NCI-H1930 (cell line): ENCODE measurements at regions not wholly inside any gene's neighbourhood (a gene's known extent, or its start where the extent isn't known, plus 50 kb on each side); places are given as distances from the start of the nearest gene placed in this dataset.

ENCODE experiments used
- DNase-seq, 2 experiments: peaks; one replicate each; lab custom pipeline; 2025; lab: John Stamatoyannopoulos, UW

DNA sequence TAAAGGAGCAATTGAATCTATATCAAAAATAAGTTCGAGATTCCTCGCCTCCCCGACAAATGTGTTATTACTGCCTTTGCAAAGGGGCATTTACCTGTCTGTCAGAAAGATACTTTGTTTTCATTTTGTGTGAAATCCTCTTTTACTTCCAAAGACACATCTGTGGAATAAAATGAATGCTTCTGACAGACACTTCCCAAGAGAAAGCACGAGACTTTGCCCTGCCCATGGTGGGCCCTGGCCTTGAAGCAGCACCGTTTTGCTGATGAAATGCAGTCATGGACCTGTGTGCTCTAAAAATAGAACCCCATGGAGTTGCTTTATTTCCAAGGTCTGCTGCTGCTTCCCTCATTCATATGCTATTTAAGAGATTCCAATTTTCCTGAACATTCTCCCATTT is 85.9 kb upstream of the USP47 start:
- DNase-seq = no peak

DNA sequence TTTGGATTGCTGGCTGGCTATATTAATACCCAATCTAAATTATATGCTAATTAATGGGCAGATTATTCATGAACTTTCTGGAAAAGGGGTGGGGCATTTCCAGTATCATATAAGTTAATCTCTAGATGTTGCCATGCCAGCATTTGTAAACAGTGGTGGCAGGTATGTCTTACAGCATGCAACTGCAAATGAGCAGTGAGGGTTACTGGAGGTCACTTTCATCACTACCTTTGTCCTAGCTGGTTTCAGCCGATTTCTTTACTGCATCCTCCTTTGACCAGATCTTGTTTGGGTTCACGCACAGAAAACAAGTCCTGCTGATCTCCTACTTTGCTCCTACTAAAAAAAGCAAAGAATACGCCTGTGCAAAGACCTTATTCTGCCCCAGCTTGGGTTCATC is 89.1 kb upstream of the USP47 start:
- no peak for DNase-seq

DNA sequence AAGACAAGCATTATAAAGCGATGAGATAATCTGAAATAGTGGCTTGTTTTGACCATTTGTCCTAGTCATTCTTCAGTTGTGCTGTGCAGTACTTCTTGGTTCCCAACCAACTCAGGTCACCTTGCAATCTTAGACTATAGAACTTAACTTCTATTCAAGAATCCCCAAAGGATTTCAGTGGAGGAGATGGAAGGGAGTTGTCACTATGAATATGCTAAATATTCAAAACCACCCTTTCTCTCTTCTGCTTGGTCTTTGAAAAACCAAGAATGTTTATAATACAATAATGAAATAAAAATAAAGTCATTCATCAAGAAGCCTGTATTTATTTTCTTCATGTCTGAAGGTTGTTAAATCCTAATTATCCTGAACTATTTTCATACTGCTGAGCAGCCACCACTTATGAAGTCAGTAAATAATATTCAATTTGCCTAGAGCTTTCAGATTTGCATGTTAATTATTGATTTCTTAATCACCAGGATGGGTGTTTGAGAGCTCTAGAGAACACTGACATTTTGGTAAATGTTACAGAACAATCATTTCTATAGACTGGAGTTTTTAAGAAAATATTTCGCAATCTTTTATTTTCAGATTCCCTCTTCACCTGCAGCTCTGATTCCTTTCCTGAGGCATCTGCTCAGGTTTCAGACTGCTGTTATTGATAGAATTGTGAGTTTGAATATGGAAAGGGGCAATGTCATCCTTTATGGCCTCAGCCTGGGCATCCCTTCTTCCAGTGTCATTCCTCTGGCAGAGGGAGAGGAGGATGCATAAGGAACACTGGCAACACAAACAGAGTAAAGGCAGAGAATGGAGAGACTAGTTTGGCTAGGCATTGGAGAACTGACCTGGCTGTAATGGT is 91.5 kb upstream of the USP47 start:
- no peak for DNase-seq

DNA sequence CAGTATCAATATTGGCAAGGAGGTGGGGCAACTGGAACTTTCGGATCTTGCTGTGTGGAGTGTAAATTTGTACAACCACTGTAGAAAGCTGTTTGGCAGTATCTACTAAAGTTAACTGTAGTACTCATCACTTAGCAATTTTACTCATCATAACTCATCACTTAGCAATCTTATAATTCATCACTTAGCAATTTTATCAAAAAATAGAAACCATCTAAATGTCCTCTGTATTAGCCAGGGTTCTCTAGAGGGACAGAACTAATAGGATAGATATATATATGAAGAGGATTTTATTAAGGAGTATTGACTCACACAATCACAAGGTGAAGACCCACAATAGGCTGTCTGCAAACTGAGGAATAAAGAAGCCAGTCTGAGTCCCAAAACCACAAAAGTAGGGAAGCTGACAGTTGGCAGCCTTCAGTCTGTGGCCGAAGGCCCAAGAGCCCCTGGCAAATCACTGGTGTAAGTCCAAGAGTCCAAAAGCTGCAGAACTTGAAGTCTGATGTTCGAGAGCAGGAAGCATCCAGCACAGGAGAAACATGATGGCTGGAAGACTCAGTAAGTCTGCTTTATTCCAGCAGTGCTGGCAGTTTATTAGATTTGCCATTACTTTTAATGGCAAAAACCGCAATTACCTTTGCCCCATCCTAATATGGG is 92.9 kb upstream of the USP47 start:
- DNase-seq = no peak

DNA sequence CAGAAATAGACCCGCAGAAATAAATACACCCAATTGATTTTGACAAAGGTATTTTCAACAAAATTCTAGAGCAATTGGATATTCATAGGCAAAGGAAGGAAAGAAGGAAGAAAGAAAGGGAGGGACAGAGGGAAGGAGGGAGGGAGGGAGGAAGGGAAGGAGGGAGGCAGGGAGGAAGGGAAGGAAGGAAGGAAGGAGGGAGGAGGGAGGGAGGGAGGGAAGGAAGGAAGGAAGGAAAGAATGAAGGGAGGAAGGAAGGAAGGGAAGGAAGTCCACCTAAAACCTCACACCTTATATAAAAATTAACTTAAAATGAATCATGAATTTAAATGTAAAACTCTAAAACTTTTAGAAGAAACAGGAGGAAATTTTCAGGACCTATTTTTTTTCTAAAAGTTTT is 94.2 kb upstream of the USP47 start:
- no peak for DNase-seq

DNA sequence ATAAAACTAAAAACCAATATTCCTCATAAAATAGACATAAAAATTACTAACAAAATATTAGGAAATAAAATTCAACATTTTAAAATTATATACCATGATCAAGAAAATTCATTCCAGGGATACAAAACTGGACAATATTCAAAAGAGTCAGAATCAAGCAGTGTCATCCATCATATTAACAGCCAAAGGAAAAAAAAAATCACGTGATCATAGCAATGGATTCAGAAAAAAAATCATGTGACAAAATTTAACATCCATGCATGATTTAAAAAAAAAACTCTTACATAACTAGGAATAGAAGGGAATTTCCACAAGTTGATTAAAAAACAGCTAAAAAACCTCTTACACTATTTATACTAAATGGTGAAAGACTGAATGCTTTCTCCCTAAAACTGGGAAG is 95.3 kb upstream of the USP47 start:
- DNase-seq = no peak

DNA sequence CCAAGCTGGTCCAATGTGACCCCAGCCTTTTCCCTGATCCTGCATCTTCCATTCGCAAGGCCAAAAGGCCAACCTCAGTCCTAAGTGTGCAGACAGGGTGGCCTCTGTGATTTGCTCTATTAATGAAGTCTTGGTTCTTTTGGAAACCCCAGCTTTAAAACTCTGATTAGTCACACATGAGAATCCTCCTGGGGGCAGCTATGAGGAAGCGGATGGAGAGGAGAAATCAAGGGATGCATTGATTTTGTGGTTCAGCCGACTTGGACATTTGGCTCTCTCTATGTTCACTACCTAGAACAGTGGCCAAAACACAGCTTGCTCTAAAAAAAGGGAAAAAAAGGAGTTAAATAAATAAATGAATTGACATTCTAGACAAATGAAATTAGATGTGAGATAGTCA is 98.6 kb upstream of the USP47 start:
- DNase-seq = no peak

DNA sequence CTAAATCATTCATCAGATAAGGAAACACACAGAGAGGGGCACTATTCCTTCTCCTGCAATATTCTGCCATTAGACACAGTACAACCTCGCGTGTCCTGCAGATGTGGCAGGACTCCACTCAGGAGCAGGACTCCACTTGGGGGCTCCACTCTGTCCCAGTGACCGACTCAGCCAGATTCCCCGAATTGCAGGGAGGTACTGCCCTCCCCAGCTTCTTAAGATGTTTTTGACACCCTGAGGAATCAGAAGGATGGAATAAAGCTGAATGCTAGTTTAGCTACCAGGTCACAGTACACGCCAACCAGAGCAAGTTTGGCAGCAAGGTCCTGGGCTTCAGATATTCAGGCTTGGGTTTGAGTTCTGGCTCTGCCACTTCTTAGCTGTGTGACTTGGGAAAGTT is 99.3 kb upstream of the USP47 start:
- no peak for DNase-seq

DNA sequence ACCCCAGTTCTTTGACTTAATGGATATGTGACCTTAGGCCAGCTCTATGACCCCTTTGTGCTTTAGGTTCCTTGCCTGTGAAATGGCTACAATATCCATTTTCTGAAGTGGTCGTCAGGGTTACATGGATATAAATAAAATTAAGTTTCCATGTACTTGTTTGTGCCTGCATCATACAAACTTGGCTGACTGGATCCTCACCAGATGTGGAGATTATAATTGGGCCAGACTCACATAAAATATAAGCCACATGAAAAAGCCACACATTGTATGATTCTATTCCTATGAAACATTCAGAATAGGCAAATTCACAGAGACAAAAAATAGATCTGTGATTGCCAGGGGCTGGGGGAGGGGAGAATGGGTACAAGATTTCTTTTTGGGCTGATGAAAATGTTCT is 100.9 kb upstream of the USP47 start:
- no peak for DNase-seq

DNA sequence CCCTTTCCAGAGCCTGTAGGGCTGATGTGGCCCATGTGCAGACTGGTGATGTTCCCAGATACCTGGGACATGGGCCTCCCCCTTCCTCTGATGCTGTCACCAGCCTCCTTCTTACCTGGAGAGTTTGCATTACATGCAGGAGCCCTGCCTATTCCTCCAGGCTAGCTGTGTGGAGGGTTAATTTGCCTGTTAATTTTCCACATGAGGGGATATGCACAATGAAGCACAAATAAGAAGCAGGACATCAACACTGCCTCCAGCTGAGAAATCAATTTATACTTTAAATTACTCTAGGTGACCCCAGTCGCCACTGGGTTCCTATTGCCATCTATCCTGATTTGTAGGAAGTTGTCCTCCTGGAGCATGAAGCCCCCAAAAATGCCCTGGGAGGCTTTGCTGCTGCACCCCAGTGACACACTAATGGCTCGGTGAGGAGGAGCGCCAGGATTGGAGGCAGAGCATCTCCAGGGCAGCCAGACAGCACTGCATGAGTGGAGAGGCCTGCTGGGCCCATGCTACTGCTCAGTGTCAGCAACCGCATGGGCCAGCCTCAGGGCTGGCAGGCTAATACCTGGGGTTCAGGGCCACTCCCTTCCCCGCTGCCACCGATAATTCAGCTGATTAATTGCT is 101.6 kb upstream of the USP47 start:
- DNase-seq = no peak

DNA sequence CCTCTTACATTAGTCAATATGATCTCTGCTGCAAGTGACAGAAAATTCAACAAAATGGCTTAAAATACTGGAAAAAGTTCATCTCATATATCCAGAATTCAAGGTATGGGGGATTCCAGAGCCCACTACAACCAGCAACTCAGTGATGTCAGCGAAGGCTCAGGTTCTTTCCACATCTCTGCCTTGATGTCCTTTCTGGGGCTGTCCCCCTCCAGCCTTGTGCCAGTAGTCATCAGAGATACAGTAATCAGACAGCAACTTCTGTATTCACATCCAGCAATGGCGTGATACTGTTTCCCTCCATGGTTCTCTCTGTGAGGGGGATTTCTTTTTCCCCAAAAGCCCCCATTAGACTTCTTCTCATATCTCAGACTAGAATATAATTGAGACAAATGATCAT is 103.4 kb upstream of the USP47 start:
- DNase-seq = no peak

DNA sequence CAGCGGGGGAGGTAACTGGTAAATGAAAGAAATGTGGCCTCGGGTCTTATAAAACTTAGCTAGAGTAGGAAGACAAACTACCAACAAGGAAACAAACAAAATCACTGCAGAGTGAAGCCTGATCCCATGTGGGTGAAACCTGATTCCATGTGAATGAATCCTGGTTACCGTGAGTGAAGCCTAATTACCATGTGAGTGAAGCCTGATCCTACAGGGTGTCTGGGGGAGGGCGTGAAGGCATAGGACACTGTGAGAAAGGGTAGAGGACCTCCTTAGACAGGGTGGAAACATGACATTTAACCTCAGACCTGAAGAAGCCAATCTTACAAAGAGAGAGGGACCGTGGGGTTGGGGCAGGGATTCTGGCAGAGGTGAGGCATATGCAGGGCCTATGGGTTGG is 106.2 kb upstream of the USP47 start:
- no peak for DNase-seq

DNA sequence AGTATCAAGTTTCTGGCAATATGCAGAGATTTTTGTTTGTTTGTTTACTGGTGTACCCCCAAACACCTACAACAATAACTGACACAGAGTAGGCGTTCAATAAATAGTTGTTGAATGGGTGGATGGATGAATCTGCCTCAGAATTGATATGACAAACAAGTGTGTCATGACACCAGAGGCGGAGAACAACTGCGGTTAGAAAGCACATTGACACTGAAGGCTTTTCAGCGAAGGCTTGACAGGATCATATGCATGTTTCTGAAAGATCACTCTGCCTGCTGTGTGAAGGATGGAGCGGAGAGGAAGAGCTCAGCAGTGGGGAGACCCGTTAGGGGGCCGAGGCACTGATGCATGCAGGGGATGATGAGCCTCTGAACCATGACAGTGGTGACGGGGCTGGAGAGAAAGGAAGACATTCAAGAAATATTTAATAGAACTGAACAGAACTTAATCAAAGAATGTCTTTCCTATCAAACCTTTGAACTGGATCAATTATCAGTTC is 108.5 kb upstream of the USP47 start:
- no peak for DNase-seq

DNA sequence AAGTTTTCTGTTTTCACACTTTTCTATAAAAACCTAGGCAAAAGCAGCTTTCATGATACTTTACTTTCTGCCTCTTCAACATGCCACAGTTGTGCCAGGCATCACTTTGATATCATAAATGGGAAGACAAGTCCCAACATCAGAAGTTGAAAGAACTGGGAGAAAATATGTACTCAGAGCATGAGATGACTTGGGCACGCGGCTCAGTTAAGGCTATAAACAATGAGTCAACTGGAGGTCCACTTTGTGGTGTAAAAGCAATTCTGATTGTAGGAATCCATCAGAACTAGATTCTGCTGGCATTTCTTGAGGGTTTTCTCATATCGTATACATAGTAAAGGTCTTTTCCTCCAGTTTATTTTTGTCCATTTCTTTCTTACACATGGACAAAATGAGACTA is 109.7 kb upstream of the USP47 start:
- DNase-seq = no peak

DNA sequence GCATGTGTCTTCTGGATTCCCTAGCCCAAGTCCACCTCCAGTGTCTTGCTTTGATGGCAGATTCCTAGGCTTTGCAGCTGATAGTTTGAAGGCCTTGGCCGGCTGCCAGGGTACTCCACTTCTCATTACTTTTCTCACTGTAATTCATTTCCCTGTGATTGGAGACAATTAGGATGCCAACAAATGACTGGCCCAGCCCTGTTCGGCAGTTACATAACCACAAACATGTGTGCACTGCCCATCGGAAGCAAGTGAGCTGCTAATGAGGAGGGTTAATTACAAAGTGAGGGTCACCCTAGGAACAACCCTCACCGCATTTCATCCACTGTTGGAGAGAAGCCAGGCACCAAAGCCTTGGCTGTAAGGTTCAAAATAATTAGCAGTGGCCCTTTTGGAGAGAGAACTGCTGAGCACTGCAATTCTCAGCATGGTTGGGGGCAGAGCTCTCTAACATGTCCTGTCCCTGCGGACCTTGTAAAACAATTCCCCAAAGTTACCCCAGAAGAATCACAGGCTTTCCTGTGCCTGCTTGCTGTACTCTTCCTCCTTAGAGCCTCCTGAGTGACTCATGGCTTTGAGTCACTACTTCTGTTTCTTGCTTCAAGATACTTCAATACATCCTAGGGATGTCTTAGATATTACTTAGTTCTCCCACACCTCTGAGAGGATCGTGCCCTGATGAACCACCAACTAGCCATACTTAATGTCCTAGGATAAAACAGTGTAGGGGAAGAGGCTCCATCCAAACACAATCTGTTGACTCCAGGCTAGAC is 109.7 kb upstream of the GALNT18 start:
- DNase-seq = no peak

DNA sequence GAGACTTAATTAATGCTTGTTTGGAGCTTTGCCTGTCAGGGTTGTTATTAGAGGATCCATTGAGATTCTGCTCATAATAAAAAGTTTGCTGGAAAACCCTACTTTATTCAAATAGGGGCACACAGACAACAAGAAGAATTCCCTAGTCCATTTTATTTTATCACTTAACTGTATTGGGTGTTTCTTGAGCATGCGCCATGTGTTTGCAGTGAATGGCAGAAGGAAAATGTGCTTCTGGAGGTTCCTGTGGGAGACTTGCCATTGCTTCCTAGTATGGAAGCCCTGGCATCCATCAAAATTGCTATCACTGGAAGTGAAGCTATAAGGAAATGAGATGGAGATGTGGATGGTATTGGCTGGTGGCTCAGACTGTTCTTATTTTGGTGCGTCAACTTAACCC is 106.6 kb upstream of the GALNT18 start:
- DNase-seq = no peak

DNA sequence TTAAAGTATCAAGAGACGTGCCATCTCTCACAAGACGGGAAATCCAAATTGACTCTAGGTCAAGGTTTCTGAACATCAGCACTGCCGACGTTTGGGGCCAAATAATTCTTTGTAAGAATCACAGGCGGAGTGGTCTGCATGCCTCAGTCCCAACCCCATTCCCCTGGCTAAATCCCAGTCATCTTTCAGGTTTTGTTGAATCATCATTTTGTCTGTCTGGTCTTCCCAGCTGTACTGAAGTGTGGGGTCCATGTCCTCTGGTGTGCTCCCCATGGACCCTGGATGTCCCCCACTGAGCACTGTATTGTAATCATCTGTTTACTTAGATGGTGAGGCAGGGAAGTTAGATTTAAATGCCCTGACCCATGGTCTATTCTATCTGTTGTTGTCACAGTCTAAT is 103.6 kb upstream of the GALNT18 start:
- DNase-seq = no peak

DNA sequence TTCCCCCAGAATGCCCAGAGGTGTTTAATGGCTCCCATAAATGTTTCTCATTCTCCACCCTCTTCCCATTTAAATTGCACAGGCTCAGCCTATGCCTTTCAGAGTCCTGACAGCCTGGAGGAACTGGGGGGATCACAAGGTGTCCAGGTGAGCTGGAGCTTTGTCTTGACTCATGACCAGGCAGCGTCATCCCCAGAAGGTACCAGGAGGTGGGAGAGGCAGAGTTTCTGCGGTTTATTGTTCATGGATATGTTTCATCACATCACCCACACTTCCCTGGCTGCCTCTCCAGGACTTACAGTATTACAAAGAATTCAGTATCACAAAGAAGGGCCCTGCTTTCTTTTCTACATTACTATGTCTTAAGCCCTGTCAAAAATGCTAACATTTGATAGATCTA is 103.2 kb upstream of the GALNT18 start:
- DNase-seq = no peak

DNA sequence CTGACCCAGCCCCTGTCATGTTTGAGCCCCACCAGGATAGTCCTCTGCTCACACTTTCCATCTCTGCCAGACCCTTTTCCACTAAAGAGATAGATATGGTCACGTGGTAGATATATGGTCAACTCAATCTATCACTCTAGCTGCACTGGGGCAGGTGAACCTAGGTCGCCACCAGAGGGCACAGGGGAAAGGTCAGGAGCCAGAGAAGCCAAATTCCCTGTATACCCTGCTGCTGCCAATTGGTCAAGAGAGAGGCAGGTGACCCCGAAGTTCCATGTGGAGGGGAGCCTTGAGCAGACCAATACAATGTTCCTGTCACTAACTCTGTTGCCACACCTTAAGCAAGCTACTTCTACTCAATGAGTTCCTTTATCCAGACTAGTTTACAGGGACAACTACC is 101.1 kb upstream of the GALNT18 start:
- no peak for DNase-seq

DNA sequence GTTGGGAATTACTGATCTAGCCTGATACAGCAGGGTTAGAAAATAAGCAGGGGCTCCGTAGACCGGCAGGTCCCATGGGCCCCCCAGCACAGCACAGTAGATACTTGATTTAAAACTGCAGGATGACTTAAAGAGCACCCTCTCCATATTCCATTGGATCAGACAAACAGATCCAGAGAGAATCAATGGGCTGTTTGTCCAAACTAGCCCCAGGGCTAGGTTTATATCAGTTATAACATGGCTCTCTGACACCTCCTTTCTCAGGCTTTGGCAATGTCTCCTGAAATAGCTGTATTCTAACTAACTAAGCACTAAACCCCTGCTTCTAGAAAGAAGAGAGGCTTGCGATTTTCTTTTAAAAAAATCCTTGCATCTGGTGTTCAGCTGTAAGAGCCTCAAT is 100.4 kb upstream of the GALNT18 start:
- DNase-seq = no peak

DNA sequence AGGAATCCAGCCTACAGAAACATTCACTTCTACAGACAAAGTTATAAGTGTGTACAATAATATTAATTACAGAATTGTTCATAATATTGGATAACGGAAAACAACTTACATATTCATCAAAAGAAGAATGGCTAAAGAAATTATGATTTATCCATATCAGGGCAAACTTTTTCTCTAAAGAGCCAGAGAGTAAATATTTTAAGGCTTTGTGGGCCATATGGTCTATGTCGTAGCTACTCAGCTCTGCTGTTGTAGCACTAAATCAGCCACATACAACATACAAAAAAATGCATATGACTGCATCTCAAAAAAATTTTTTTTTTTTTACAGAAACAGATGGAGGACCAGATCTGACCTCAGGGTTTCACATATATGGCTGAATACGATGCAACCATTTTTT is 96.7 kb upstream of the GALNT18 start:
- DNase-seq = no peak

DNA sequence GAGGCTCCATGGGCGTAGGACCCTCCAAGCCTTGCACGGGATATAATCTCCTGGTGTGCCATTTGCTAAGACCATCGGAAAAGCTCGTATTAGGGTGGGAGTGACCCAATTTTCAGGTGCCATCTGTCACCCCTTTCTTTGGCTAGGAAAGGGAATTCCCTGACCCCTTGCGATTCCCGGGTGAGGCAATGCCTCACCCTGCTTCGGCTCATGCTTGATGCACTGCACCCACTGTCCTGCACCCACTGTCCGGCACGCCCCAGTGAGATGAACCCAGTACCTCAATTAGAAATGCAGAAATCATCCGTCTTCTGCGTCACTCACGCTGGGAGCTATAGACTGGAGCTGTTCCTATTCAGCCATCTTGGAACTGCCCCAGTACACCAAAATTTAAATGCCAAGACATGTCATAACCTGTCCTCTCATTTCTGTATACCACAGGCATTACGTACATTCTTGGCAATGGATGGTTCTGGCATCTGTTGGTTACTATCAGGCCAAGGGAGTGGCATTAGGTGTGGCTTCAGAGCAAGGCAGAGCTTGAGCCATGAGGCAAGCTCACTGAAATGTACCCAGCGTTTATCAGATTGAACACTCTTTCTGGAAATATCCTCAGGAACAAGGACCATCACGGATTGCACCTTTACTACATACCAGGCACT is 95.4 kb upstream of the GALNT18 start:
- DNase-seq = no peak
